ENCODE measurements at regions not wholly inside any gene's neighbourhood (a gene's known extent, or its start where the extent isn't known, plus 50 kb on each side); places are given as distances from the start of the nearest gene placed in this dataset.

- no peak for ATAC-seq
- Histone ChIP-seq H3K27me3 (no peaks in the 10 kb centered on the region), H3K4me1 (no peaks in the 10 kb centered on the region), H3K27ac (no peak overlapping the region), H3K36me3 (no peaks in the 10 kb centered on the region), H3K9me3 (no peaks in the 10 kb centered on the region), H3K4me3 (no peak overlapping the region)
- TF ChIP-seq CTCF (IDR thresholded peaks at IDR 0.05): no peak
- no peak for TF ChIP-seq POLR2A (IDR thresholded peaks at IDR 0.05)
- intact Hi-C loops (cut with DNase I): no loop called here
- 61% methylated on average over 3 of the region's 5 CpGs for WGBS (ENCODE audit: insufficient coverage, low coverage, low lambda C conversion rate, missing lambda C conversion rate)
- no peak for DNase-seq
Observed at GRCh38 chr18:45527891-45528290, 87.4 kb upstream of the SLC14A2 start.

- Histone ChIP-seq H3K36me3 (no peaks in the 10 kb centered on the region), H3K27me3 (no peaks in the 10 kb centered on the region), H3K27ac (no peak overlapping the region), H3K4me1 (no peaks in the 10 kb centered on the region), H3K9me3 (no peaks in the 10 kb centered on the region), H3K4me3 (no peak overlapping the region)
- no peak for ATAC-seq
- DNase-seq: no peak
- TF ChIP-seq CTCF (IDR thresholded peaks at IDR 0.05): no peak
- WGBS (ENCODE audit: insufficient coverage, low coverage, low lambda C conversion rate, missing lambda C conversion rate): 39% methylated on average over 2 of the region's 2 CpGs
- intact Hi-C loops (cut with DNase I): no loop called here
Observed at GRCh38 chr18:45528712-45529336, 86.5 kb upstream of the SLC14A2 start.

DNA sequence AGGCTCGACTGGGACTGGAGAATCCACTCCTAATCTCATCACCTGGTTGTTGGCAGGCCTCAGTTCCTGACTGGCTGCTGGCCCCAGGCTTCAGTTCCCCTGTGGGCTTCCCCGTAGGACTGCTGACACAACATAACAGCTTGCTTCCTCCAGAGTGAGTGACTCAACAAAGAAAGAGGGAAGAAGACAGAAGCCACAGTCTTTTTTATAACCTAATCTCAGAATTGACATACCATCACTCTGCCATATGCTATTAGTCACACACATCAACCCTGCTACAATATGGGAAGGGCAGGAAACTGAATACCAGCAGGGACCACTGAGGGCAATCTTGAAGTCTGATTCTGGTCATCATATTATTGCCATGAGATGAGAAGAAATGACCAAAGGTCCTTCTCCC lies 76.8 kb upstream of the SLC14A2 start:
- ATAC-seq (no peak), DNase-seq (no peak)
- no peaks in the 10 kb centered on the region for H3K27me3 ChIP-seq
- no peak for TF ChIP-seq CTCF (IDR thresholded peaks at IDR 0.05)
- no peak for TF ChIP-seq POLR2A (IDR thresholded peaks at IDR 0.05)
- no peak overlapping the region for H3K27ac ChIP-seq
- intact Hi-C loops (cut with DNase I): no loop called here
- no peaks in the 10 kb centered on the region for H3K4me1 ChIP-seq
- WGBS (ENCODE audit: insufficient coverage, low coverage, low lambda C conversion rate, missing lambda C conversion rate): 100% methylated on average over 1 of the region's 2 CpGs
- no peaks in the 10 kb centered on the region for H3K9me3 ChIP-seq
- H3K4me3 ChIP-seq: no peak overlapping the region
- H3K36me3 ChIP-seq: no peaks in the 10 kb centered on the region

- ATAC-seq: no peak
- Histone ChIP-seq H3K4me1 (no peaks in the 10 kb centered on the region), H3K27me3 (no peaks in the 10 kb centered on the region), H3K4me3 (no peak overlapping the region), H3K27ac (no peak overlapping the region), H3K9me3 (no peaks in the 10 kb centered on the region), H3K36me3 (no peaks in the 10 kb centered on the region)
- intact Hi-C loops (cut with DNase I): no loop called here
- WGBS (ENCODE audit: insufficient coverage, low coverage, low lambda C conversion rate, missing lambda C conversion rate): 78% methylated on average over 5 of the region's 5 CpGs
- no peak for DNase-seq
- TF ChIP-seq CTCF (IDR thresholded peaks at IDR 0.05) (no peak), POLR2A (IDR thresholded peaks at IDR 0.05) (no peak)
Observed at GRCh38 chr18:45539491-45539891, 75.8 kb upstream of the SLC14A2 start.

- no peak for TF ChIP-seq CTCF (IDR thresholded peaks at IDR 0.05)
- no peak for TF ChIP-seq POLR2A (IDR thresholded peaks at IDR 0.05)
- H3K4me1 ChIP-seq: no peaks in the 10 kb centered on the region
- WGBS (ENCODE audit: insufficient coverage, low coverage, low lambda C conversion rate, missing lambda C conversion rate): 64% methylated on average over 5 of the region's 7 CpGs
- no peaks in the 10 kb centered on the region for H3K36me3 ChIP-seq
- H3K4me3 ChIP-seq: no peak overlapping the region
- H3K27me3 ChIP-seq: no peaks in the 10 kb centered on the region
- H3K27ac ChIP-seq: no peak overlapping the region
- DNase-seq: no peak
- no peaks in the 10 kb centered on the region for H3K9me3 ChIP-seq
- intact Hi-C loops (cut with DNase I): no loop called here
- ATAC-seq: no peak
Observed at GRCh38 chr18:45540125-45540524, 75.2 kb upstream of the SLC14A2 start.

All from right lobe of liver (tissue), 6 donors.